H9 (cell line): ENCODE measurements at regions not wholly inside any gene's neighbourhood (a gene's known extent, or its start where the extent isn't known, plus 50 kb on each side); places are given as distances from the start of the nearest gene placed in this dataset.

ENCODE experiments used
- DNase-seq: peaks from one replicate; pipeline ENCODE4 v3.0.0-alpha.2; 2017
- H2AFZ ChIP-seq: one replicate; pipeline ENCODE4 v1.6.1; 2013; ENCODE audit warnings: mild to moderate bottlenecking, low read length, control low read depth, moderate library complexity
- H2AK5ac ChIP-seq: 2 replicates; pipeline ENCODE4 v1.6.1; 2013; ENCODE audit warnings: low read length, control low read depth, mixed read lengths; ENCODE audit not compliant: insufficient read length
- H2BK120ac ChIP-seq: one replicate; pipeline ENCODE4 v1.6.1; 2013; ENCODE audit warnings: low read depth, mild to moderate bottlenecking, low read length, control low read depth, inconsistent platforms; ENCODE audit not compliant: poor library complexity, severe bottlenecking
- H2BK12ac ChIP-seq: 2 replicates; pipeline ENCODE4 v1.6.1; 2013; ENCODE audit warnings: low read length, control low read depth, mixed read lengths, low read depth; ENCODE audit not compliant: insufficient read length
- H2BK15ac ChIP-seq: 2 replicates; pipeline ENCODE4 v1.6.1; 2013; ENCODE audit warnings: low read depth, low read length, control low read depth
- H2BK20ac ChIP-seq: one replicate; pipeline ENCODE4 v1.6.1; 2013; ENCODE audit warnings: low read depth, mild to moderate bottlenecking, low read length, control low read depth, inconsistent platforms; ENCODE audit not compliant: poor library complexity, severe bottlenecking
- H2BK5ac ChIP-seq: 2 replicates; pipeline ENCODE4 v1.6.1; 2013; ENCODE audit warnings: low read length, control low read depth, mixed read lengths; ENCODE audit not compliant: insufficient read length
- H3K14ac ChIP-seq: 2 replicates; pipeline ENCODE4 v1.6.1; 2013; ENCODE audit warnings: low read length, control low read depth; ENCODE audit not compliant: insufficient read depth
- H3K18ac ChIP-seq: 2 replicates; pipeline ENCODE4 v1.6.1; 2013; ENCODE audit warnings: low read depth, mild to moderate bottlenecking, mixed read lengths, low read length, control low read depth; ENCODE audit not compliant: insufficient read length
- H3K23ac ChIP-seq: 2 replicates; pipeline ENCODE4 v1.6.1; 2013; ENCODE audit warnings: low read length, control low read depth, mixed read lengths, low read depth; ENCODE audit not compliant: insufficient read length
- H3K23me2 ChIP-seq: 2 replicates; pipeline ENCODE4 v1.6.1; 2013; ENCODE audit warnings: low read depth, mild to moderate bottlenecking, mixed read lengths, low read length, control low read depth; ENCODE audit not compliant: insufficient read length, poor library complexity, severe bottlenecking
- H3K27ac ChIP-seq: 2 replicates; pipeline ENCODE4 v1.5.1; 2013; ENCODE audit warnings: low read length, control low read depth, mixed read lengths, low read depth; ENCODE audit not compliant: insufficient read length
- H3K27me3 ChIP-seq: 2 replicates; pipeline ENCODE4 v1.6.1; 2013; ENCODE audit warnings: low read length, control low read depth, inconsistent platforms; ENCODE audit not compliant: insufficient read depth
- H3K4ac ChIP-seq: 2 replicates; pipeline ENCODE4 v1.6.1; 2013; ENCODE audit warnings: low read depth, mild to moderate bottlenecking, control low read depth, inconsistent platforms, low read length, moderate library complexity
- H3K4me1 ChIP-seq: 2 replicates; pipeline ENCODE4 v1.6.1; 2013; ENCODE audit warnings: low read length, control low read depth, inconsistent platforms; ENCODE audit not compliant: insufficient read depth
- H3K4me2 ChIP-seq: 2 replicates; pipeline ENCODE4 v1.6.1; 2013; ENCODE audit warnings: low read length, control low read depth, mixed read lengths; ENCODE audit not compliant: insufficient read length, insufficient read depth
- H3K56ac ChIP-seq: 2 replicates; pipeline ENCODE4 v1.6.1; 2013; ENCODE audit warnings: low read depth, mild to moderate bottlenecking, mixed read lengths, low read length, control low read depth; ENCODE audit not compliant: insufficient read length
- H3K79me1 ChIP-seq: 2 replicates; pipeline ENCODE4 v1.6.1; 2013; ENCODE audit warnings: low read depth, mild to moderate bottlenecking, moderate library complexity, low read length, control low read depth, inconsistent platforms; ENCODE audit not compliant: insufficient read depth, poor library complexity, severe bottlenecking
- H3K79me2 ChIP-seq: 2 replicates; pipeline ENCODE4 v1.6.1; 2013; ENCODE audit warnings: low read length, control low read depth, inconsistent platforms; ENCODE audit not compliant: insufficient read depth
- H3K9ac ChIP-seq: 2 replicates; pipeline ENCODE4 v1.6.1; 2013; ENCODE audit warnings: low read length, control low read depth, mixed read lengths; ENCODE audit not compliant: insufficient read length; ENCODE audit errors: extremely low read depth
- H3K9me3 ChIP-seq: one replicate; pipeline ENCODE4 v1.6.1; 2013; ENCODE audit warnings: low read depth, low read length, inconsistent platforms; ENCODE audit not compliant: control insufficient read depth
- H3T11ph ChIP-seq: one replicate; pipeline ENCODE4 v1.6.1; 2013; ENCODE audit warnings: mild to moderate bottlenecking, low read length, control low read depth, inconsistent platforms
- H4K20me1 ChIP-seq: one replicate; pipeline ENCODE4 v1.6.1; 2013; ENCODE audit not compliant: control insufficient read depth, insufficient read length, insufficient read depth
- H4K5ac ChIP-seq: 2 replicates; pipeline ENCODE4 v1.6.1; 2013; ENCODE audit warnings: low read depth, mild to moderate bottlenecking, mixed read lengths, low read length, control low read depth; ENCODE audit not compliant: insufficient read length
- H4K8ac ChIP-seq: replicated peaks from 2 replicates; pipeline ENCODE4 v1.6.1; 2013; ENCODE audit warnings: low read length, control low read depth, mixed read lengths, low read depth; ENCODE audit not compliant: insufficient read length
- H4K91ac ChIP-seq: 2 replicates; pipeline ENCODE4 v1.6.1; 2013; ENCODE audit warnings: low read depth, mild to moderate bottlenecking, moderate library complexity, mixed read lengths, low read length, control low read depth; ENCODE audit not compliant: insufficient read length
- H3K27ac Mint-ChIP-seq, 3 experiments: 2 replicates in 2 of 3; 3 replicates in 1 of 3; pipeline ENCODE4 v1.8.0; 2020 to 2021; ENCODE audit warnings: mixed read lengths in 3 of 3, mild to moderate bottlenecking in 1 of 3, moderate library complexity in 1 of 3
- H3K27me3 Mint-ChIP-seq: 2 replicates; pipeline ENCODE4 v1.8.0; 2021; ENCODE audit warnings: low read depth, mild to moderate bottlenecking, moderate library complexity, mixed read lengths
- H3K36me3 Mint-ChIP-seq, 3 experiments: 2 replicates in 2 of 3; 3 replicates in 1 of 3; pipeline ENCODE4 v1.8.0; 2020 to 2021; ENCODE audit warnings: low read depth in 3 of 3, mixed read lengths in 3 of 3; ENCODE audit not compliant: insufficient read depth in 1 of 3
- H3K4me1 Mint-ChIP-seq, 2 experiments: 2 replicates each; pipeline ENCODE4 v1.8.0; 2020; ENCODE audit warnings: mixed read lengths in 2 of 2
- H3K4me3 Mint-ChIP-seq, 2 experiments: 2 replicates in 1 of 2; 3 replicates in 1 of 2; pipeline ENCODE4 v1.8.0; 2020 to 2021; ENCODE audit warnings: mild to moderate bottlenecking in 2 of 2, mixed read lengths in 2 of 2, moderate library complexity in 1 of 2
- H3K9me3 Mint-ChIP-seq, 2 experiments: 2 replicates in 1 of 2; 3 replicates in 1 of 2; pipeline ENCODE4 v1.8.0; 2020; ENCODE audit warnings: mild to moderate bottlenecking in 2 of 2, mixed read lengths in 2 of 2, moderate library complexity in 1 of 2
- CTCF ChIP-seq: fragments of 200-600 bp; sonication (generic); conservative IDR thresholded peaks from 3 replicates; pipeline ENCODE4 v1.8.0; 2021; ENCODE audit warnings: antibody characterized with exemption, mild to moderate bottlenecking
- WGBS: extraction: QIAGEN DNeasy Blood & Tissue Kit; methylation state at CpG from one replicate; pipeline ENCODE4 v1.1.7; 2013; ENCODE audit warnings: missing lambda C conversion rate, low lambda C conversion rate, mixed read lengths; ENCODE audit not compliant: insufficient read length; ENCODE audit errors: extremely low coverage; 5-methylcytosine and 5-hydroxymethylcytosine counted together

- Histone ChIP-seq H2BK120ac (no peak overlapping the region), H3K56ac (no peak overlapping the region), H3K9me3 (no peaks in the 10 kb centered on the region), H3K4ac (no peak overlapping the region), H4K8ac (no peak overlapping the region), H3K79me2 (no peaks in the 10 kb centered on the region), H3K14ac (peak overlapping the region; percentile 84; the same call in 1 of the 2 replicates), H2BK5ac (no peak overlapping the region), H2BK15ac (no peak overlapping the region), H2BK12ac (no peak overlapping the region), H3K79me1 (no peaks in the 10 kb centered on the region), H3K23me2 (no peaks in the 10 kb centered on the region), H4K91ac (no peak overlapping the region), H4K5ac (no peak overlapping the region), H3K18ac (peak overlapping the region; percentile 13), H3K4me2 (peak overlapping the region; percentile 75), H3K4me1 (no peaks in the 10 kb centered on the region), H3T11ph (no peak overlapping the region), H4K20me1 (no peaks in the 10 kb centered on the region), H3K23ac (no peak overlapping the region), H2AFZ (peak overlapping the region; percentile 42), H3K9ac (peak overlapping the region; percentile 46), H3K27me3 (no peaks in the 10 kb centered on the region), H2AK5ac (no peak overlapping the region), H2BK20ac (no peak overlapping the region), H3K27ac (no peak overlapping the region)
- Mint-ChIP-seq H3K27me3 (peaks cover 16% of the 10 kb centered on the region), H3K4me1 (peaks cover 7 to 10% of the 10 kb centered on the region in 2 experiments), H3K4me3 (peak overlapping the region; percentile 78 to 86), H3K9me3 (no peaks in the 10 kb centered on the region; a peak in 1 of 5 replicates), H3K36me3 (peaks cover 0 to 2% (median 0%) of the 10 kb centered on the region in 3 experiments; a peak in 1 of 7 replicates), H3K27ac (peak overlapping the region; percentile 14 to 92 (median 65); a peak in 4 of 7 replicates)
- TF ChIP-seq CTCF = no peak
- WGBS = no CpG with 5 or more reads among the region's 68 CpGs
- peak; percentile 98 for DNase-seq
Measured at GRCh38 chr10:31603235-31604087, 284.4 kb downstream of the ZEB1 start.
